ENCODE measurements at regions not wholly inside any gene's neighbourhood (a gene's known extent, or its start where the extent isn't known, plus 50 kb on each side); places are given as distances from the start of the nearest gene placed in this dataset.

DNA sequence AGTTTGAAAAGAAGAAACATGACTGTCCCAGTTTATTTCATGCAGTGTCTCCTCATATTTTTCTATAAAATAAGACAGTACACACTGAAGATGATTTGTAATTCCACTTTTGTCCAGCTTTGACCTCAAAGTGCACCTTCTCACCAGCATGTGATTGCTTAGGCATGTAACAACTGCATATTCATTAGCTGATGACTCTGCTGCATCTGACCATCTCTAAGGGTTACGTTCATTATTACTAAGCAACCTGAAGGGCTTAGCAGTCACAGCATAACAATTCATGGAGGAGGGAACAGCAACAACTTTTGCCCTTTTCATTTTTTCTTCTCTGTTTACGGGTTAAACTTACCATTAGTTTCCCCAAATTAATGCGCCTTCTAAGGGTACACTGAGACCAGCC is 330.6 kb upstream of the PIK3C3 start:
- no peak for DNase-seq (ENCODE audit: low spot score)

DNA sequence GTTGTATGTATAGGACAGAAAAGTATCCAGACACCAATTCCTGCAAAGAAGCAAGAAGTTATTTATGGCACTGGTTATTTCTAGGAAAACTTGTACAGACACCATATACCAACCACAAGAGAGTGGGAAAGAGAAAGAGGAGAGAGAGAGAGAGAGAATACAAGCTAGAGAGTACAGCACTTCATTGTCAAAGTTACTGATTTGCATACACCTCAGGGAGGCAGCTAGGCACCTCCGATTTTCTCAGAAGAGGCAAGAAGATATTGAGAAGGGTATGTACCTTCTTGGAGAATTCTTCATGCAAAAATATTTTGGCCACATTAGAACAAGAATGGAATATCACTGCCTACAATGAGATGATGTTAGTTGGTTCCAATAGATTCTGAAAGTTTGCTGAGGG is 333.9 kb upstream of the PIK3C3 start:
- no peak for DNase-seq (ENCODE audit: low spot score)

DNA sequence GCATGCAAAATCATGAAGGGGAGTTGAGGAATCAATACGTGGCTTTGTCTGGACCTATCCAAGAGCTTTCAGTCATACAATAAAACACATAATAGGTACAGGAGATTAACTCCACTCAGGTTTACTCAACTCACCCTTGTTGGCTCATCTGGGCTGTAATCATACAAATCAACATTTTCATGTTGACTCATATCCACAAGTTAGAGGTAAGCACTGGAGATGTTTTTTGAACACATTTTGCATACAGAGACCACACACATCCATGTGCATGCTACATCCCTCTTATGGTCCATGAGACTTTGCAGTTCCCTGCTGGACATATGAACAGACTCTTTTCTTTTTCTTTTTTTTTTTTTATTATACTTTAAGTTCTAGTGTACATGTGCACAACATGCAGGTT is 336.9 kb upstream of the PIK3C3 start:
- no peak for DNase-seq (ENCODE audit: low spot score)

DNA sequence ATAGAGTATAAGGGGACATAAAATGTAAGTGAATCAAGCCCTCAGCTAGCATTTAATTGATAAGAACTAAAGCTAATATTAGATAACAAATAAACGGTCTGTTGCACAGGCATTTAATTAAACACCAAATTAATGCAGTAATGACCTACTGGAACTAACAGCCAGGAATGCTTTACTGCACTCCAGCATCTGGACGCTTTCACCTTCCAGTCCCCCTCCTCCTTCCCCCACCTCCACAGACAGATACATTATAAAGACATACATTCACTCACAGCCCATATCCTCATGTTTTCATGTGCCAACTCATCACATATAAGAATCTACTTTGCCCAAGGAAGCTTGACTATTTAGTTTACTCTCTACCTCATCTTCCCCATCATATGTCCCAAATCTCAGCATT is 337.4 kb upstream of the PIK3C3 start:
- no peak for DNase-seq (ENCODE audit: low spot score)

DNA sequence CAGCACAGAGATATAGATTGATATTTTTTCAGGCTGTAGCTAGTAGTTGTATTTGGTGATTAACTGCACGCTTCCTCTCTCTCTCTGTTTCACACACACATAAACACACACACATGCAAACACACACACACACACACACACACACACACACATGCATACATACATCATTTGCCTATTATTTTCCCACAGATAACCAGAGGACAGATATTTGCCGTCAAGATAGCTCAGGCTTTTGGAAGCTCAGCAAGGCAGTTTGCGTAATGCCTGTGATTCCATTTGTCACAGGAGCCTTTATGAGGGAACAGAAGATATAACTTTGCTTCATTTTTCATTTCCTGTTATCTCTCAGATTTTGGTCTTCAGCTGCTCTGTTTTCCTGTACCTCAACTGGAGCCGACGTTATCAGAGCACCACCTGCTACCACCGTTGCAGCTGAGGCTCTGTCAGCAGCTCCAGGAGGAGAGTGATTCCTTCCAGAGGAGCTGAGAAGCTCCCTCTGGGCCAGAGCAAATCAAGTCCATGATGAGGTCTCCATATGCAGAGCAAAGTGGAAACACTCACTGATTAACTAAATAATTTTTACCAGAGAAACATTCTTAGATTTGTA is 341.9 kb upstream of the PIK3C3 start:
- DNase-seq (ENCODE audit: low spot score) = no peak

DNA sequence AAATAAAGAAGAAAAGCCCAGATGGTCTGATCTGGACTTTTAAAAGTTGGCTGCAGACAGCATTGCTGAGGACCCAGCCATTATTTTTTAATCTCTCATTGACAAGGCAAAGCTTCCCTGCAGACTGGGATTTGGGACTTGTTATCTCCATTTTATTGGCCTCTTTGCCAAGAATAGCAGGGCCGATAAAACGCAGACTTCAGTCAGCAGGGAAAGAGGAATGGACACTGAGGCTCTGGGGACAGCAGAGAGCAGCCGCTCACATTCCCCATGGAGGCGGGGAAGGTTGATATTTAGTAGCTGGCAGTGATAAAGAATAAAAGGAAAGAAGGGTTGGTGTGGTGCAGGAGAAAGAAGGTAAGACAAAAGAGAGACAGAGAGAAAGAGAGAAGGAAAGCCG is 350.1 kb upstream of the PIK3C3 start:
- no peak for DNase-seq (ENCODE audit: low spot score)

DNA sequence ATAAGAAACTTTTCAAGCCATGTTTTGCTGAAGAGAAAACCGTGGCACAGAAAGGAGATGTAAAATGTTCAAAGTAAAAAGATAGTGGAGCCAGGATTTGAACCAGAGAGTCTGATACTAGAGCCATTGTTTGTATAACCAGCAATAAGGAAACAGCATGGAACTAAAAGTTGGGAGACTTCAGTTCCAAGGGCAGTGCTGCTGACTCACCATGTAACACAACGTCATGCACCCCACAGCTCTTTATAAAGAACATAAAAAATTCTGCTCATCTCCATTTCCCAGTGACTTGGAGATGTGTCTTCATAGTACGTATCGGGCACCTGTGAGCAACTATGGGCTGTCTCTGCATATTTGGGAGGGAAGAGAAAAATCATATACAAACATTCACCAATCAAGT is 353.0 kb upstream of the PIK3C3 start:
- DNase-seq (ENCODE audit: low spot score) = no peak

DNA sequence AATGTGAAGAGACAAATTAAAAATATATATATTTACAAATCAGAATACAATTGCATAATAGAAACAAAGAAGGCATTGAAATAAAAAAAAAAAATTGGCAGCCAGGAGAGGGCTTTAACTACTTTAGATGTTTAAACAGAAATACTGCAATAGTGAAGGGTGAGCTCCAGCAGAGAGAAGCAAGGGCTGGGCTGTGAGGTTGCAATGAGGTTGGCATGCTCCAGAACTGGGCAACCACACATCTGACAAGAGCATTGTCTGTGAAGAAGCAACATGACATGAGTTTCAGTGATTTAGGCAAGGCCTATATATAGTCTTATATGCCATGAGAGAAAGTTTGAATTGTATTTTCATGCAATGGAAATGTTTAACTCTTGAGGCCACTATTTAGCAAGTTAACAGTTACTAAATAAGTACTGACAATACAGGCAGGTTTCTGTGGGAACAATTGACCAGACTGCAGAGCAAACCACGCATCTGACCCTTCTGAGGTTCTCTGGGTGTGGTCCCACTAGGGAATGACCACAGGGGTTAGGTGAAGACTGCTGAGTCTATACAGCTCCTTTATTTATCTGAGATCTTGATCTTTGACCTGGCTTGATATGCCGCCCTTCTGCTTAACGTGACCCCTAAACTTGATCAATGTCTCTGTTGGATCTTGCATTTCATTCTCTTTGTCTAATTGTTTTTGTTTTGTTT is 354.2 kb upstream of the PIK3C3 start:
- no peak for DNase-seq (ENCODE audit: low spot score)

DNA sequence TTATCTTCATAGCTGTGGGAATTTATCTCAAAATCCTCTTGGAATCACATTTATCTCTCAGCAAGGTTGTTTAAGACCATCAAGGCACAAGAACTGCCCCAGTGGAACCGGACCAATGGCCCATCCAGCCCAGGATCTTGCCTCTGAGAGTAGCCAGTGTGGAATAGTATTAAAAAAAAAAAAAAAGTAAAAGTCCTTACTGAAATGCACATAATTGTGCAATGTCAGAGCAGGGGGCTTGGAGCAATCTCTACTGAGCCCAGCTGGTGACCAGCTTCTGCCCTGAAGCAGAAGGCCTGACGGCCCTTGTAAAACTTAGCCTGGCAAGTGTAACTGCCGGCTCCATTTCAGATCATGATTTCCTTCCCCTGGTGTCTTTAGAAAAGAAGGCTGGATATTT is 355.6 kb upstream of the PIK3C3 start:
- no peak for DNase-seq (ENCODE audit: low spot score)

DNA sequence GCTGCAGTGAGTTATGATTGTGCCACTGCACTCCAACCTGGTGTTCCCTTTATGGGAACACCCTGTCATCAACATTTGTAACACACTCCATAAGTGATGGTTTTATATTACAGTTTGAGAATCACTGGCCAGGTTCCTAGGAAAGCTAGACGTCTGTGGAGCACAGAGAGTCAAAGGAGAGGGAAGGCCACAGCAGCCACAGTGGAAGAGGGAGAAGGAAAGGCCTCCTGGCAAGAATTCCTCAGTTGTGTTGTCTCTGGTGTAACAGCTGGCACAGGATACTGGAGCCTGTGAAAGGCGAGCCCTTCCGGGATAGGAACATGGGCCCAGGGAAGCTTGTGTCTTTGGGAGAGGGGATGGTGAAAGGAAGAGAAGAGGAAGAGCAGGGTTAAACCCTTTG is 360.5 kb upstream of the PIK3C3 start:
- DNase-seq (ENCODE audit: low spot score) = no peak

DNA sequence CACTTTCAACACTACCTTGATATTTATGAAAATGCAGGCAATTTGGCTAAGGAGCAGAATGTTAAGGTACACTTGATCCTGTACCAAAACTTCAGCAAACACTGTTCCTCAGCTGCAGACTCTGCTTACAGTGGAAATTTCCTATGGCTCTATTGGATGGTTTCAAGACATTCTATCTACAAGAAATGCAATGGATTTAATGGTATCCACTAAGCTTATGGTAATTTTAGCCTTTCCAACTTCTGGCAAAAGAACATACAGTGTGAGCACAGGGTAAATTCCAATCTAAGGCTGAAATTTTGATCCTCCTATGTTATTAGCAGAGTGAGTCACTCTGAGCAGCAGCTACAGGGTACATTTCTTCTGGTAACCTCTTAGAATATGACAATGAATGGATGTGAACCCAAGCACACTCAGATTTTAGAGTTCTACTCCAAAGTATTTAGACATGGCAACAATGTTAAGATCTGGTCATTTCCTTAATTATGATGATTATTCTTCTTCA is 361.8 kb upstream of the PIK3C3 start:
- no peak for DNase-seq (ENCODE audit: low spot score)

DNA sequence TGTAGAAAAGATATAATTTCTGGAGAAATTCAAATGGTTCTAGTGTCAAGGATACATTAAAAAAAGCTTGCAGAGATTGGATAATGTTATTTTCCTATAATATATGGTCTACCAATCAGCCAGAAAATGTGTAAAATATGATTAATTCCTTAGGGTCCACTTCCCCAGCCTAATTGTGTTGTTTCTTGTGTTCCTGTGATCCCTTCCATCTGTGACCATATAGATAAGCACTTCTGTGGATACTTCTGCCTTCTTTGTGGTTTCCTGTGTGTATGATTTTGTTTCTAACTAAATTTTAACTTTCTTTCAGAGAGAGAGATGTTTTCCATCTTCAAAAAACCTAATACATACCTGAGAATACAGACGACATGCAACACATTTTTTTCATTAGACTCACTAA is 367.1 kb upstream of the PIK3C3 start:
- no peak for DNase-seq (ENCODE audit: low spot score)

DNA sequence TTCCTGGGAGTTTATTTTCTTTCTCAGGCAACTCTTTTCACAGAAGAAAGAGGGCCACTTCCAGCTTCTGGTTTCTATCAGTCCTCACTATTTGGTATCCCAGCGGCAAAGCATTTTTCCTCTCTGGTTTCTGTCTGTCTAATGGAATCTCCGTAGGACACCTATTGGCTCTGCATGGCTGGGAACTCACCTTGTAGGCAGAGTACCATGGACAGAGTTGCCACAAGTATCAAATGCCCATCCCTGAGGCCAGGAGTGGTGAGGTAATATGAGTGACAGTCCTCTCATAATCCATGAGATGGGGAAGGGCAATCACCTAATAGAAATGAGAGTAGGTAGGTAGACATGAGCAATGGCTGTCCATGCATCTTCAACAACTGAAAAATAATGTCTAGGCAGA is 369.5 kb upstream of the PIK3C3 start:
- no peak for DNase-seq (ENCODE audit: low spot score)

DNA sequence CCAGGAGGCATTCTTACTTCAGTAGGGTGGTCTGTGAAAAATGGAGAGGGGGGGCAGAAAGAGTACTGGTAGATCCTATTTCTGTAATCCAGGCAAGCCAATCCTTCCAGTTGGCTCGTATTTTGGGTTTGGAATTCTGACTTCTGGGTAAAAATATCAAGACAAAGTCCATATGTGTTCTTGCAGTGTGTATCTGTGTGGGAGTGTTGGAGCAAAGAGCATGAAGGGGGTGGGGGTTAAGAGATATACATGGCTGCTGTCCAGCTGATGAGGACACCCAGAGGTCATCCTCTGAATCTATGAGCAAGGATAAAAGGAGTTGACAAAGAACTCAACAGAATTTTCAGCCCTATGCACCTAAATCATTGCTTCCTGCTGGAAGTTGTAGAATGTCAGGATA is 375.8 kb upstream of the PIK3C3 start:
- DNase-seq (ENCODE audit: low spot score) = no peak

DNA sequence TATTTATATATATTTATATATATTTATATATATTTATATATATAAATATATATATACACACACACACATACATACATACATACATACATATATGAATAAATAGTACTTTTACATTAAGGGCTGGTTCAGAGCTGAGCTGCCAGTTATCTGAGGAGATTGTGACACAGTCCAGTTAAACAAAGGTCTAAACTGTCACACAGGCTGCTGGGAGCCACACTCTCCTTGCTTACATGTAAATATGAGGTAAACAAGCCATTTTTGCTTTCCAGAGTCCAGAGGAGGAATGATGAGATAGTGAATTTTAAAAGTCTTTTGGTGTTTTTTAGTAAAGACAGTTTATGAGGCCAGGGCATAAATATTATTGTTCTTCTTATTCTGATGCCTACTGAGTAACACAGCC is 377.5 kb upstream of the PIK3C3 start:
- DNase-seq (ENCODE audit: low spot score) = no peak

DNA sequence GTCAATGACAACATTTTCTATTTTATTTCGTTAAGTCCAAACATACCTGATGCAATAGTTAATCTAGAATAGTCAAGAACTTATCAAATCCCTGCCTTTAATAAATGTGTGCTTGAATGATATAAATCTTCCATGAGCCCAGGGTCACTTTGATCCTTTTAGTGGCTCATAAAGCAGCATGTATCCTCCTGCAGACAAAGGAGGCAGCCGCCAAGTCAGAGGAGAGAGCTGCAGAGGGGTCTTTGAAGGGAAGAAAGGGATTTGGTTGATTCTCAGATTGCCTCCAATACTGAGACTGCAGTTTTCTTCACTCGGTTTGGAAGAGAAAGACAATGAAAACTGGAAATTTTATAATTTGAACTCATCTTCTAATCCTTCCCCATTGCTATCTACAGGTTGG is 378.4 kb upstream of the PIK3C3 start:
- DNase-seq (ENCODE audit: low spot score) = no peak

DNA sequence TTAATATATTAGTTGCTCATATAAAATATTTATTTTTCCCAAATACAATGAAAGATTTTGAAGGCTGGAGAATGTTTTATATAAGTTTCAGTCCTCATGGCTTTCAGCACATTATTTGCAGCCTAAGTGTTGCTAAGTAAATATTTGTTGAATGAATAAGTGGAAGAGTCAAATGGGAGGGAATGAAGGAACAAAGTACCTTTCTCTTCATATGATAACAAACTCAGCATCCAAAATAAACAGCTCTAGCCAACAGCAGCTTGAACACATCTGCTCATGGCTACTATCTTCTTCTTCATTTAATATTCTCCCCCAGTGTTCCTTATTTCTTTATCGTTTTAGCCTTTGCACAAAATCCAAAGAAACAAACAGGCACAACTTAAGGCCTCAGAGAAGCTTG is 385.2 kb upstream of the PIK3C3 start:
- no peak for DNase-seq (ENCODE audit: low spot score)

DNA sequence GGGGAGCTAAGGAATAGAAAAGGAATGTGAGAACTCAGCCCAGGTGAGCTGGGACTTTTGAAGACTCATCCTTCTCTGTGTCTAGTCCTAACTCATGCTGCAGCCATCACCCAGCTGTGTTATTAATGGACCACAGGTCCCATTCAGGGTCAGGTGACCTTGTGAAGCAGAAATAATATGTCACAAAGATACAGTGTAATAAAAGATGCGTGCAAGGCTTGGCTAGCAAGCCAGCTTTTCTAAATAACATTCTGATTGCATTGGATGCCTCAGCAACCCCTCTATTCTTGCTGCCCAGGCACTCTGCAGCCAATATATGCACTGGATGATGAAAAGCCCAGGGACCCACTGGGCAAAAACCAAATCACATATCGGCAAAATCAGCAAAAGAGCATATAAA is 393.1 kb upstream of the PIK3C3 start:
- no peak for DNase-seq (ENCODE audit: low spot score)

DNA sequence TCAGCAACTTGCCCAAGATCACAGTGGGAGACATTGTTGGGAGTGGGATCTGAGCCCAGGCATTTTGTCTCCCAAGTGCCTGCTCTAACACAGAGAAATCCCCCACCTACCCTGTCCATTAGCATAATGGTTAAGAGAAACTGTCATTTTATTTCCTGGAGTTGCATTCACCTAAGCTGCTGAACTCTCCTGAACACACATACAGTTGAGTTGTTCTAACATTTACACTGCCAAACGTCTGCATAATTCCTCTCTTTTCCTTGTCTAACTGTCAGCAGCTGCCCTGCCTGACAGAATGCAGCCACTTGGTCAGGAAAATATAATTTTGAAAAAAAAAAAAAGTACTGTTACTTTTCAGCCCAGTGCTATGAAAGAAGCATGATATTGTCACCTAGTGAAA is 396.3 kb upstream of the PIK3C3 start:
- no peak for DNase-seq (ENCODE audit: low spot score)

DNA sequence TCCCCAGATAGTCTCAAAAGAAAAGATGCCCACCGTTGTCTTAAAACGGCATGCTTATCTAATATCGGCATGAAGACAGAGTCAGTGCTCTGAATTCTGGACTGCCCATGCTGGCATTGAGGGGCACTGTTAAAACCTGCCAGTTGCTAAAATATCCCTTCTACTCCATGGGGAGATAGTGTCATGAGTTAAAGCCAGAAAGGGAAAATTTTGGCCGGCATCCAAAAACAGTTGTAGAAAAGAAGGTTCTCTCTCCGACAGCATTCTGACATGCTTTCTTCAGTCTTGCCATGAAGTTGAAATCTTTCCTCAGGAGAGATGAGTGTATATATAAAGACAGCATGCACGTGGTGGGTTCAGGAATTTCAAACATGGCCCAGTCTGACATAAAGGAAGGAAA is 401.3 kb upstream of the PIK3C3 start:
- no peak for DNase-seq (ENCODE audit: low spot score)

DNA sequence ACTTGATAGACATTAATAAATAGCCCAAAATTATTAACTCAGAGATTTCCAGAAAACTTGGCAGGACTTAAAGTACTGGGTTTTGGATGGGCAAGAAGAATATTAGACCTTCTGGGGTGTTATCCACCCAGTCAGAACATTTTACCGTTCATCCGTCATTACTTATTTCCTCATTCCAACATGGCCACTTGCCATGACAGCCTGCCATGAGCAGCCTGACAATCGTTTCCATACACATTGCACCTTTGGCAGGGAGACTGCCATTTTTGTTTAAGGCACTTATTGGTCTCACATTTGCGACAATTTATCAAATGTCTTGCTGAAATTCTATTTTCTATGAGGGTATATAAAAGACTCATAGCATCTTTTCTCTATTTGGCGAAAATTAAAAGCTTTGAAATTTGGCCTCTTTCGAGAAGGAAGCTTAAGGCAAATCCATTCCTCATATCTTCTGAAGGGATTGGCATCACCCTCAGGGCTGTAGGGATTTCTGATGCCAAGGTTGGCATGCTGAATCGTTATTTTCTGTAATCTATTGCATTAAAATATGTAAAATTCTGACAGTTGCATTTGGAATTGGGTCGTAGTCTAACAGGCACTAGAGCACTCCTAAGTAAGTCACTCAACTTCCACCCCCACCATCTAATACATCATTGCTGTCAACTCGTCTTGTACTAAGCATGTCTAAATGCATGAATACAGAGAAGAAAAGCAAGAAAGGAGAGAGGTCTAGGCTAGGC is 406.3 kb upstream of the PIK3C3 start:
- no peak for DNase-seq (ENCODE audit: low spot score)

DNA sequence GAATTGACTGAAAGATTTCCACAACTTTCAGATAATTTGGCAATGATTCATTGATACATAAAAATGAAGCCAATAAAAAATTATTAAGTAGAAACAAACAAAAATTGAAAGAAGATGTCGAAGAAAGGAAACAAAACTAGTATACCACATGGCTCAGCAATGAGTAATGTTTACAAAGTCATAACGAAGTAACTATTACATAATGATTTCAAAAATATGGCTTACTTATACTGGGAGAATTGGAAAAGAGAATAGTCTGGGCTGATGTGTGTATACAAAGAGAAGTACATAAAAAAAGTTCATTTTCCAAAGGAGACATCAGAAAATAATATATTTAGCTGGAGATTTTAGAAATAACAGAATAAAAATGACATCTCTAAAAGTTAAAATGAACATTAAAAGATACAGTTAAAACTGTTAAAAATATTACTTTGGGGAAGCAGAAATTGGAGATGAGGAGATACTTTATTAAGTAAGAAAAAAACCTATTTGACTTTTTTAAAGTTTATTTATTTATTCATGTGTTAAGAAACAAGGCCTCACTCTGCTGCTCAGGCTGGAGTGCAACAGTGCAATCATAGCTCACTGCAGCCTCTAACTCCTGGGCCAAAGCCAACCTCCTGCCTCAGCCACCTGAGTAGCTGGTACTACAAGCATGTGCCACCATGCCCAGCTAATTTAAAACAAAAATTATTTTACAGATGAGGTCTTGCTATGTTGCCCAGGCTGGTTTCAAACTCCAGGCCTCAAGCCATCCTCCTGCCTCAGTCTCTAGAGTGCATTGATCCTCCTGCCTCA is 409.7 kb upstream of the PIK3C3 start:
- no peak for DNase-seq (ENCODE audit: low spot score)

DNA sequence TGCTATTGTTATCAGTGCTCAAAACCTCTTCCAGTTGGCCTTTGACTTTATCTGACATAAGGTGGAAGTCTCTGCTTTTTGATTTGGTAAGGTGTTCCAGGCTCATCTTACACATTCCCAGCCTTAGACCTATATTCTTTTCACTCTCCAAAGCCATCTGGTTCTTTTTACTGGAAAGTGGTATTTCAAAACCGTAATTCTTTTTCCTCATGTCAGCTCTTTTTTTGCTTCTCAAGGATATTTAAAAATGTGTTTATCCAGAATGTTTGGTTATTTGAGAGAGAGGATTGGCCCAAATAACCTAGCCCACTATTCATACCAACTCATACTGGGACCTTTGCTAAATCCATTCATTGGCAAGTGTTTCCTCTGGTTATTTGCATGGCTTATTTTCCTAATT is 411.2 kb upstream of the PIK3C3 start:
- DNase-seq (ENCODE audit: low spot score) = no peak

Measured in Ammon's horn (tissue), 1 donor.